Islet precursor cell (in vitro differentiated cells): ENCODE measurements at regions not wholly inside any gene's neighbourhood (a gene's known extent, or its start where the extent isn't known, plus 50 kb on each side); places are given as distances from the start of the nearest gene placed in this dataset.
A peak's percentile ranks its signal among the peaks of the same experiment; 100 is the strongest.

Source experiments
- DNase-seq: peaks from one replicate; pipeline ENCODE4 v3.0.0-alpha.2; 2018

GRCh38 chr7:123060446-123060845 is 64.9 kb upstream of the TAS2R16 start:
- DNase-seq: no peak

GRCh38 chr7:123057911-123058310 is 62.4 kb upstream of the TAS2R16 start:
- no peak for DNase-seq

GRCh38 chr7:123054357-123055133 is 59.0 kb upstream of the TAS2R16 start:
- DNase-seq: peak; percentile 76

- no peak for DNase-seq
These were observed 56.4 kb upstream of the TAS2R16 start for GRCh38 chr7:123051916-123052315.

- no peak for DNase-seq
These were observed 52.5 kb upstream of the TAS2R16 start for GRCh38 chr7:123047955-123048354.
